Brain microvascular endothelial cell (primary cell): ENCODE measurements at regions not wholly inside any gene's neighbourhood (a gene's known extent, or its start where the extent isn't known, plus 50 kb on each side); places are given as distances from the start of the nearest gene placed in this dataset.
A peak's percentile ranks its signal among the peaks of the same experiment; 100 is the strongest.

Experiments
- DNase-seq: peaks from one replicate; pipeline ENCODE4 v3.0.0-alpha.2; 2020
- H3K27ac ChIP-seq: fragments of 250-450 bp; sonication (Bioruptor Pico); 2 replicates; pipeline ENCODE4 v1.5.1; 2020; ENCODE audit warnings: mild to moderate bottlenecking, moderate library complexity
- H3K27me3 ChIP-seq: fragments of 250-450 bp; sonication (Bioruptor Pico); replicated peaks from 2 replicates; pipeline ENCODE4 v1.5.1; 2020; ENCODE audit warnings: mild to moderate bottlenecking
- H3K36me3 ChIP-seq: fragments of 250-450 bp; sonication (Bioruptor Pico); replicated peaks from 2 replicates; pipeline ENCODE4 v1.5.1; 2020; ENCODE audit warnings: mild to moderate bottlenecking
- H3K4me3 ChIP-seq: 2 replicates; pipeline ENCODE4 v1.5.1; 2011; ENCODE audit warnings: low read depth, mild to moderate bottlenecking, control low read depth, low read length, moderate library complexity
- in situ Hi-C: cut with HindIII; loops from 2 replicates; pipeline ENCODE4 v1.10.0; 2017; ENCODE audit warnings: low sequenced_read_pairs, low pct_ligation_motif_present
- TF ChIP-seq, protein P1 (sequence below): IDR thresholded peaks from 2 replicates; pipeline ENCODE4 v1.5.1; 2011; ENCODE audit warnings: low read depth, mild to moderate bottlenecking, moderate library complexity, low read length, control low read depth, inconsistent platforms; ENCODE audit errors: missing control alignments

DNA sequence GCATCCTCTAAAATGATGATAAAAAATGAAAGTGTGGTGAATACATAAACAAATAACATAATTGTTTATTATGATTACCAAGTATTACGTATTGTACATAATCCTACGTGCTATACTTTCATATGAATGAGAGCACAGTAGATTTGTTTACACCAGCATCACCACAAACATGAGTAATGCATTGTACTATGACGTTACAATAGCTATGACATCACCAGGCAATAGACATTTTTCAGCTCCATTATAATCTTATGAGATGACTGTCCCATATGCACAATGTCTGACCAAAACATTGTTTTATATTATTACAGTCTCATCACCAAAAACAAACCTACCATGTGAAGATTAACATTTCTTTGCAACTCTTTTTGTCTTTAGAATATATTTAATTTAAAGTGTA lies 225.7 kb upstream of the TENT5A start:
- in situ Hi-C loops = no loop called here
- H3K27me3 ChIP-seq = no peaks in the 10 kb centered on the region
- no peak overlapping the region for H3K4me3 ChIP-seq
- DNase-seq = no peak
- H3K36me3 ChIP-seq = no peaks in the 10 kb centered on the region
- TF ChIP-seq, protein P1, sequence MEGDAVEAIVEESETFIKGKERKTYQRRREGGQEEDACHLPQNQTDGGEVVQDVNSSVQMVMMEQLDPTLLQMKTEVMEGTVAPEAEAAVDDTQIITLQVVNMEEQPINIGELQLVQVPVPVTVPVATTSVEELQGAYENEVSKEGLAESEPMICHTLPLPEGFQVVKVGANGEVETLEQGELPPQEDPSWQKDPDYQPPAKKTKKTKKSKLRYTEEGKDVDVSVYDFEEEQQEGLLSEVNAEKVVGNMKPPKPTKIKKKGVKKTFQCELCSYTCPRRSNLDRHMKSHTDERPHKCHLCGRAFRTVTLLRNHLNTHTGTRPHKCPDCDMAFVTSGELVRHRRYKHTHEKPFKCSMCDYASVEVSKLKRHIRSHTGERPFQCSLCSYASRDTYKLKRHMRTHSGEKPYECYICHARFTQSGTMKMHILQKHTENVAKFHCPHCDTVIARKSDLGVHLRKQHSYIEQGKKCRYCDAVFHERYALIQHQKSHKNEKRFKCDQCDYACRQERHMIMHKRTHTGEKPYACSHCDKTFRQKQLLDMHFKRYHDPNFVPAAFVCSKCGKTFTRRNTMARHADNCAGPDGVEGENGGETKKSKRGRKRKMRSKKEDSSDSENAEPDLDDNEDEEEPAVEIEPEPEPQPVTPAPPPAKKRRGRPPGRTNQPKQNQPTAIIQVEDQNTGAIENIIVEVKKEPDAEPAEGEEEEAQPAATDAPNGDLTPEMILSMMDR = no peak
- H3K27ac ChIP-seq = no peak overlapping the region

DNA sequence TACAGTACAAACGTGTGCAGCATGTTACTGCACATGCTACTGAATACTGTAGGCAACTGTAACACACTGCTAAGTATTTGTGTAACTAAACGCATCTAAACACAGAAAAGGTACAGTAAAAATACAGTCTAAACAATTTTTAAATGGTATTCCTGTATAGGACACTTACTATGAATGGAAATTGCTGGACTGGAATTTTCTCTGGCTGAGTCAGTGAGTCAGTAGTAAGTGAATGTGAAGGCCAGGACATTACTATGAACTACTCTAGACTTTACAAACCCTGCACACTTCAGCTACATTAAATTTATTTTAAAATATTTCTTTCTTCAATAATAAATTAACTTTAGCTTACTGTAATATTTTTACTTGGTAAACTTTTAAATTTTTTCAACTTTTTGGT lies 225.0 kb upstream of the TENT5A start:
- H3K36me3 ChIP-seq = no peaks in the 10 kb centered on the region
- H3K27ac ChIP-seq = no peak overlapping the region
- H3K27me3 ChIP-seq = no peaks in the 10 kb centered on the region
- DNase-seq = peak; percentile 28
- no peak overlapping the region for H3K4me3 ChIP-seq
- TF ChIP-seq, protein P1 = no peak
- in situ Hi-C loops = no loop called here

DNA sequence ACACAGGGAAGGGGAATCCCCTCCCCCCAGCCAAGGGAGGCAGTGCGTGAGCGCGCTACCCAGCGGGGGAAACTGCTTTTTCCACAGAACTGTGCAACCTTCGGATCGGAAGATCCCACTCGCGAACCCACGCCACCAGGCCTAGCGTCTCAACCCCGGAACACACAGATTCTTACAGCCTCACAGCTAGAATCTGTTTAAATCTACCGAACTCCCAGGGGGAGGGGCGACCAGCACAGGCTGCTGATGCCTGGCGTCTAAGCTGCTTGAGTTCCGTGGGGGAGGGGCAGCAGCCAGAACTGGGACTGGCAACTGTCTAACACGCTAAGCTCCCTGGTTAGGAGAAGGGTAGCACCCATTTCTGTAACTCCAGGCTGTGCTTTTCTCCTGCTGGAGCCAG lies 217.3 kb upstream of the TENT5A start:
- TF ChIP-seq, protein P1 = no peak
- no peak overlapping the region for H3K4me3 ChIP-seq
- no peak overlapping the region for H3K27ac ChIP-seq
- no peaks in the 10 kb centered on the region for H3K27me3 ChIP-seq
- in situ Hi-C loops = no loop called here
- DNase-seq = no peak
- H3K36me3 ChIP-seq = no peaks in the 10 kb centered on the region

DNA sequence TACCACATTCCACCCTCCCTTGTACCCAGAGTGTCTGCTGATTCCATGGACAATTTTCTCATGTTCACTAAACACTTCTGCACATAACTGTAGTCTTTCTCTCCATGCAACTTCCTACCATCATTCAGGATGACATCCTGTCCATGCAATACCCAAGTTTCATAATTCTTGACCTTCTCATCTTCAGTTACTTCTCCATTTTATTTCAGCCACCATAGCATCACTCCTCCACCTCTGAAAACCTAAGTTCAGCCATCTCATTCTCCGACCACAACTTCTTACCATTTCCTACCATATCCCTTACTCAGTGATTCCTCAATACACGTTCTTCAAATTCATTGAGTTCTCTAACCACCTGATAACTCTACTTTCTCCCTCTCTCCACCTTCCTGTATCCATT lies 216.5 kb upstream of the TENT5A start:
- TF ChIP-seq, protein P1 = no peak
- H3K27ac ChIP-seq = no peak overlapping the region
- H3K4me3 ChIP-seq = no peak overlapping the region
- in situ Hi-C loops = no loop called here
- DNase-seq = no peak
- no peaks in the 10 kb centered on the region for H3K36me3 ChIP-seq
- H3K27me3 ChIP-seq = no peaks in the 10 kb centered on the region

DNA sequence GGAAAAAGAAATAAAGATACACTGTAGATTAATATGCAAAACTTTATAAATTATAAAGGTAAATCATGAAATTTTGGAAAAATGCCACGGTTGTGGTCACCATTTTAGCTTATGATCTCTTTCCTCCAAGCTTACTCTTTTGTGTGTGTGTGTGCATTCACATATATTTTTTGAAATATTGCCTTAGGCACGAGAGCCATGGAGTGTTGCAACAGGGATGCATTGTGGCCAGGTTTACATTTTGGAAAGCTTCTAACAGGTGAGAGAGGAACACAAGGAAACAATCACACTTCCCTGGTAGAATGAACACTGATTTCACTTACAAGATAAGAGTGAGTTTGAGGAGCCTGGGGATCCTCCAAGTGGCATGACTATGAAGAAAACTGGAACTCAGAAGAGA lies 214.5 kb upstream of the TENT5A start:
- DNase-seq = no peak
- no peak overlapping the region for H3K4me3 ChIP-seq
- H3K27me3 ChIP-seq = no peaks in the 10 kb centered on the region
- no peaks in the 10 kb centered on the region for H3K36me3 ChIP-seq
- TF ChIP-seq, protein P1 = no peak
- H3K27ac ChIP-seq = no peak overlapping the region
- in situ Hi-C loops = no loop called here

DNA sequence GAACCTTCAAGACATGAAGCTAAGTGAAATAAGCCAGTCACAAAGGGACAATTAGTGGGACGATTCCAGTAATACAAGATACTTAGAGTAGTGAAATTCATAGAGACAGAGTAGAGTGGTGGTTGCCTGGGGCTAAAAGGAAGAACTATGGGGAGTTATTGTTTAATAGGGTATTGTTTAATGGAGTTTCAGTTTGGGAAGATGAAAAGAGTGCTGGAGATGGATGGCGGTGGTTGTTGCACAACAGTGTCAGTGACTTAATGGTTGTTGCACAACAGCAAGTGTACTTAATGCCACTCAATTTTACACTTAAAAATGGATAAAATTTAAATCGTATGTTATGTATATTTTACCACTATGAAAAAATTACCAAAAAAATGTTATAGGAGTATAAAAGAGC lies 209.7 kb upstream of the TENT5A start:
- no peaks in the 10 kb centered on the region for H3K27me3 ChIP-seq
- in situ Hi-C loops = no loop called here
- DNase-seq = no peak
- H3K4me3 ChIP-seq = no peak overlapping the region
- TF ChIP-seq, protein P1 = no peak
- H3K36me3 ChIP-seq = no peaks in the 10 kb centered on the region
- H3K27ac ChIP-seq = no peak overlapping the region
